NCI-H2171 (cell line): ENCODE measurements at regions not wholly inside any gene's neighbourhood (a gene's known extent, or its start where the extent isn't known, plus 50 kb on each side); places are given as distances from the start of the nearest gene placed in this dataset.

ENCODE experiments used
- DNase-seq: peaks from one replicate; lab custom pipeline; 2025; lab: John Stamatoyannopoulos, UW

GRCh38 chr1:14535619-14536355, 62.7 kb upstream of the KAZN start:
- DNase-seq = no peak

GRCh38 chr1:14538335-14538734, 60.1 kb upstream of the KAZN start:
- DNase-seq = no peak

- no peak for DNase-seq
Measured at GRCh38 chr1:14539309-14539708, 59.2 kb upstream of the KAZN start.

GRCh38 chr1:14539953-14540563, 58.4 kb upstream of the KAZN start:
- peak; percentile 4 for DNase-seq

GRCh38 chr1:14541348-14541747, 57.1 kb upstream of the KAZN start:
- DNase-seq = no peak

- DNase-seq = no peak
Measured at GRCh38 chr1:14543191-14543840, 55.2 kb upstream of the KAZN start.

GRCh38 chr1:14544319-14544718, 54.2 kb upstream of the KAZN start:
- DNase-seq = no peak

GRCh38 chr1:14545422-14546025, 53.0 kb upstream of the KAZN start:
- DNase-seq = no peak

- DNase-seq = no peak
Measured at GRCh38 chr1:14546416-14546815, 52.1 kb upstream of the KAZN start.
